HG03159 (cell line): ENCODE measurements at regions not wholly inside any gene's neighbourhood (a gene's known extent, or its start where the extent isn't known, plus 50 kb on each side); places are given as distances from the start of the nearest gene placed in this dataset.

Experiments used
- ATAC-seq: cut with Tn5 transposase; IDR thresholded peaks from one replicate; pipeline ENCODE4 v1.9.1; 2021; ENCODE audit warnings: mild to moderate bottlenecking, moderate library complexity; ENCODE audit not compliant: unreplicated experiment

DNA sequence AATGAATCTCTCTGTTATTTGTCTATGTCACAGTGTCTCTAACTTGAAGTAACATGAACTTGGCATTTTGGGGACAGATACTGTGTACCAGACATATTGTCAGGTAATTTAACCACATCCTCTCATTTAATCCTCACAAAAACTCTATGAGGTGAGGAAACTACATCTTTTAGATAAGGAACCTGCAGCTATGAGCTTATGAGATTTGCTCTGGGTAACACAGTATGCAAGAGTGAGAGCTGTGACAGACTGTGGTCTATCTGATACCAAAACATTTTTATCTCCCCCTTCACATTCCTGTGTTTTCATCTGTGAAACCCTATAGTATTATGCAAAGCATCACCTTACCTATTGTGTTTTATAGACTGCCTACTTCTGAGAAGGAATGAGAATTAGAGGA, 58.4 kb upstream of the HS3ST1 start:
- ATAC-seq: no peak

DNA sequence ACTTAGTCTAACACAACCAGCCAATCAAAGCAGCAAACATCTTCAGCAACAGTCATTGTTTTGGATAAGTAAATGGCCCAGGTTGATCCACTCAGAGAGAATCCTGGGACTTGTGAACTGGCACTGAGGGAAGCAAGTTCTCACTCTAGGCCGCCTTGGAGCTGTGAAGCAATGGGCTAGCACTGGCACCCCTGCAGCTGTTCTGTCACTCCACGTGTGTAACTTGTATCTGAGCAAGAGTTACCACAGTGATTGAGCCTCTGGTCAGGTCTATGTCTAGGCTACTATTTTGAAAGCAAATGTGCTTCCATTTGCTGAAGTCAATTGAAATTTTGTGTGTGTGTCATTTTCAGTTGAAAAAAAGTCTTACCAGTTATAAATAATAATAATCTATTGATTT, 57.2 kb upstream of the HS3ST1 start:
- ATAC-seq: no peak

DNA sequence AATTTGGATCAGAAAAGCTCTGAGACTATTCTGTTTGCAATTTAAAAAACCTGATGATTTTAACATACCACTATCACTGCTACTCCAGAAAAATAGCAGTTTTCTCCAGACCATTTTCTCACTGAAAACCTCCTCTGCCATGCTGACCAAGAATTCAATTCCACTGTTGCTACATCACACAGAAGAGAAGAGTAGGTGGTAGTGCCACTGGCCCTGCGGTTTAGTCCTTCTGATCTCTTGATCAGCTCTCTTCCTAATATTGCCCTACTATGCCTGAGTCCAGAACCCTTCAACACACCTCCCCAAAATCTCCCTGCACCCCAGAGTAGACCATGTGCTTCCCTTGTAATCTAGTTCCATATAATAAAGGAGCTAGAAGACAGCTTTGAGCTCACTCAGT, 55.8 kb upstream of the HS3ST1 start:
- ATAC-seq: no peak

DNA sequence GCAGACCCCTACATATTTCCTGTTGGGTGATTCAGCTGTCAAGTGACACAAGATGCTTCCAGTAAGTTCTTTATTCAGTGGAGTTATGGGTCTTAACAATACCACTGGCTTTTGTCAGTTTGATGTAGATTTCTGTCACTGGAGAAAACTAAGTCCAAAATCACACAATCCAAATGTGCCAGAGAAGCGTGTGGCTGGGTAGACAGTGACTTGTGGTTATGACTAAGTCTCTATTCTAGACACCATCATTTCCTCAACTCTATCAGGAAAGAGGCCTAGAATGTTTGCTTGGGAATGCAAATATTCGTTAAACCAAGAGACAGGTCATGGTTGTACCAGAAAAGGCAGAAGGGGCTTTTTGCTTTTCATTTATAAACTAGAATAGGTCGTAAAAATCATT, 54.4 kb upstream of the HS3ST1 start:
- no peak for ATAC-seq

DNA sequence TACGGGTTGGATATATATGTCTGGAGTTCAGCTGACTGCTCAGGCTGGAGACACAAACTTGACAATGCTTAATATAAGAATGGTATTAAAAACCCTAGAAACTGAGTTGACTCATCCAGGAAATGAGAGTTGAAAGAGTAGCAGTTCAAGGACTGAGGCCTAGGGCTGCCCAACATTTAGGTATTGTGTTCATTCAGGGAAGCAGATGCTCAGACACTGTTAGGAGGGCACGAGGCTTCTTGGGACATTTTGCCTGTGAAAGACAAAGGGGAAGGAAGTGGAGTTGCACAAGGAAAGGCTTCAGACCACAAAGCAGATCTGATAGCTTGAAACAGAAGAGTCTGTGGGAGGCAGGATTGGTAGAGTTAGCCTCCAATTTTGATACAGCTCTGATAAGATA, 52.0 kb upstream of the HS3ST1 start:
- peak; percentile 95 for ATAC-seq
